ENCODE measurements at regions not wholly inside any gene's neighbourhood (a gene's known extent, or its start where the extent isn't known, plus 50 kb on each side); places are given as distances from the start of the nearest gene placed in this dataset.

DNA sequence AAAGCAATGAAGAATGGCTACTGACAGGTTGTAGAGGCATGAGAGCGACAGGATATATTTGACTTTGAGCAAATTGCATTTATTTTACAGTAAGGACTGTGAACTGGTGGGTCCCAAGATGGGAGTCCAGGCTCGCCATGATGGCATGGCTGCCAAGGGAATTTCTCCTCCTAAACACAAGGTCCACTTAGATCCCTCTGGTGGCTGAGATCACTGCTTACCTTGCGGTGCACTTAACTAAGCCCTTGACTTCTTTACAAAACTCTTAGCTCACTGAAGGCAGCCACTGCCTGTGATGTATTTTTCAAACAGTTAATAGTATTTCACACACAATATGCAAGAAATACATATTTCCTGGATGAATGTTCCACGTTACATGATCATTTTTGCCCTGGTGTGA lies 50.3 kb upstream of the SORBS2 start:
- no peak for DNase-seq (ENCODE audit: low spot score)

DNA sequence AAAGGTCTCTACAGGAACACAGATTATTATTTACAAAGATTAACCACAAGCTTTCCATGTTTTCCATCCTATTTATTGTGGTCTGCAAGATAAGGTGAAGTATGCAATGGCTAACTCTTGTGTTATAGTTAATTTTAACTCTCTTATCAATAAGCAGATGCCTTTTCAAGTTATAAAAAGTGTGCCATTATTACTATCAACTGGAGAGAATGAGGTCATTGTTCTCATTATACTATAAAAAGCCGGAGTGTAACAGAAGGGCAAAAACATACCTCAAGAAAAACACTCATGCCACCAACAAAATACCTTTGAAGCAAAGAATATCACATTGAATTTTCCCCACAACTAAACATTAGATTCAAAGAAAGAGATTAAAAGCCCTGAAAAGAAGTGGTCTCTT lies 52.0 kb upstream of the SORBS2 start:
- DNase-seq (ENCODE audit: low spot score): no peak

DNA sequence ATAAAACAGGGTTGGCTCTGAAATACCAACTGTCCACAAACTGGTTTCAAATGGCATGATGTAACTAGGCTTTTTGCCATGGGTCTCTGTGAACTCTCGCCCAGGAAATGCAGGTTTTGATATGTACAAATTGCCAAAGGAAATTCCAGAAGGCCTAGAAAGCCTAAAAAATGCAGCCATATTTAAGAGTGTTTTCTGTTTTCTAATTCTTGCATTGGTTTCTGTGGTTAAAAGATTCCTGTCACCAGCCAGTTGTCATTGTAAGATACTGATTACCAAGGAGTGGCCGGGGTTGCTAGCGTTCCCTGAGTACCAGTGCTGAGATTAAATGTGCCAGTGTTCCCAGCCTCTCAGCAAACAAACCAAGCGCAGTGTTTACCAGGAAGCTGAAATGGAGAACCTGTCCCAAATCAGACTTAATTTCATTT lies 53.9 kb upstream of the SORBS2 start:
- DNase-seq (ENCODE audit: low spot score): no peak

DNA sequence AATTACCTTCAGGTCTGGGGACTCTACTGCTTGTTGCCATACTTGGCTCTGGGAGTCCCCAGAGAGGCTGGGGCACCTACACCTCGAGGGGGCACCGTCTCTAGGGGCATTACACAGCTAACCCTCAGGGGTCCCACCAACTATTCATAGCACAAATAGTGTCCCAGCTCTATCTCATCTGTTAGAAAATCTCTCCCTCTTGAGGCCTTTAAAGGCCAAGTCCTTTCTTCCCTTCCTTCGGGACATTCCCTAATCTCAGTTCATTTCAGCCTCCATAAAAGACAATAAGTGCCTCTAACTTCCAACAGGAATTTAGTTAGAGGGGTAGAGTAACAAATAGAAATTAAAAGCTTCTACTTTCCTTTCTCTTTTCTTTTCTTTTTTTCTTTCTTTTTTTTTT lies 55.8 kb upstream of the SORBS2 start:
- no peak for DNase-seq (ENCODE audit: low spot score)

DNA sequence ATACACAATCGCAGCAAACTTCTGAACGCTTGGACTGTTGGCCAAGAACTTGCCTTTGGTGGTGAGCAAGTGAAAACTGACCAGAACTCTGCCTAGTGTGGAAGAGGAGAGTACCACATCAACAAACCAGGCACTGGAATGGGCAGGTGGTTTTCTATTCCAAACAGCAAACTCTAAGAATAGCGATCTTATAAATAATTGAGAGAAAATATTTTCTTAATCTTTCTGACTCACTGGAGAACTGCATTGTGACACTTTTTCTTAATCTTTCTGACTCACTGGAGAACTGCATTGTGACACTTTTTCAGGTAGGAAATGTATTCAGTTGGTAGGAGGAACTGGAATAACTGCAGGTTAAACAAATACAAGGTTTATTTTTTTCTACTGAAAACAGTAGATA lies 57.0 kb upstream of the SORBS2 start:
- DNase-seq (ENCODE audit: low spot score): no peak

DNA sequence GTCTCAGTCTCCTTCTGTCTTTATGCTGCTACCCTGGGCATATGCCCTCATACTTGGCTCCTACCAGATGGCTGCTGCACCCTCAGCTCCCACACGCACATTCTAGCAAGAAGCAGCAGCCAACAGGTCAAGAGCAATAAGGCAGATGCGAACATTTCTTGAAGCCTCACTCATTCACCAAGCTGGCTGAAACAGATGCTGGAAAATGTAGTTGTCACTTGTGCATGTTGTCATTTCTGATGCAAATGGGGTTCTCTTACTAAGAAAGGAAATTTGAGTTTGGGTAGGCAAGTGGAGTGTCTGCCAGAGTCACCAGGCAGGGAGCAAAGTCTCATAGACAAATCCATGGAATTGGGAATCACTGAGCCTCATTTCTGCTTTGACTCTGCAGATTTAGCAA lies 57.4 kb upstream of the SORBS2 start:
- DNase-seq (ENCODE audit: low spot score): no peak

DNA sequence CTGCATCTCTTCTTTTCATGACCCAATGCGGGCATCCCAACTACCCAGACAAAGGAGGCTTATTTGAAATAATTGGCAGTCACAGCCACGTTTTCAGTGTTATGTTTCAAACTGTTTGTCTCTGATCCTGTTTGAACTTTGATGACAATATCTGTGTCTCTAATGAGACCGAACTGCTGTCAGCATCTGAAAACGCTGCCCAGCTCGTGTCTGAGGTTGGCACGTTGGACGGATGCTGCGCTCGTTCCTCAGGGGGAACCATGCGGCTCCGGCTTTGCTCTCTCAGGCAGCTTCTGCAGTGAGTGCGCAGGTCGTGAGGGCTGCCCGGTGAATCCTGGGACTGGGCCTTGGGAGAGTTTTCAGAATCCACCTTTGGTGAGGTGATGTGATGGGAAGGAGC lies 58.4 kb upstream of the SORBS2 start:
- no peak for DNase-seq (ENCODE audit: low spot score)

DNA sequence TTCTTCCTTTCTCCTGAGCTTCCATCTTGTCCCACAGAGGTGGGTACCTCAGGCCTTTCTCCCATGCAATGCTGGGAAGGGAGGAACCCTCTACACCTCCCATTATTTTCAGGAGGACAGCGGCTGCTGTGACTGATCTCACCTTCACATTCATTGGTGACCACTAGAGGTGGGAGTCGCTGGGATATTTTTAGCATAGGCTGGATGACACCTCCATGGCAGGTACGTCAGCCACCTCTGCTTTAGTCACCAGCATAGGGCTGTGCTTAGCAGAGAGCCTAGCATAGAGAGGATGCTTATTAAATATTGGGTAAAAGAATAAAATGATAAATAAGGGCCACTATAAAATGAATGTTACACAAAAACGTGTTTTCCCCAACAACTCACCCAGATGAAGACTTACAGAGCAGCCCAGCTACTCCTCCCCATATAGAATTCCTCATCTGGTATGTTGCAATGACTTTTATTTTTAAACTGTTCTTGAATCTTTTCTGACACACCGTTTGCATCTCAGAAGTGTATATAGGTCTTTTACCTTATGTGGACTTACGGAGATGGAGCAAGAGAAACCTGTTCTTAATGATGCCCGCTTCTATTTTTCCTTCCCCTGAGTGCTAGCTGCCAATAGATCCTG lies 60.9 kb upstream of the SORBS2 start:
- DNase-seq (ENCODE audit: low spot score): no peak

DNA sequence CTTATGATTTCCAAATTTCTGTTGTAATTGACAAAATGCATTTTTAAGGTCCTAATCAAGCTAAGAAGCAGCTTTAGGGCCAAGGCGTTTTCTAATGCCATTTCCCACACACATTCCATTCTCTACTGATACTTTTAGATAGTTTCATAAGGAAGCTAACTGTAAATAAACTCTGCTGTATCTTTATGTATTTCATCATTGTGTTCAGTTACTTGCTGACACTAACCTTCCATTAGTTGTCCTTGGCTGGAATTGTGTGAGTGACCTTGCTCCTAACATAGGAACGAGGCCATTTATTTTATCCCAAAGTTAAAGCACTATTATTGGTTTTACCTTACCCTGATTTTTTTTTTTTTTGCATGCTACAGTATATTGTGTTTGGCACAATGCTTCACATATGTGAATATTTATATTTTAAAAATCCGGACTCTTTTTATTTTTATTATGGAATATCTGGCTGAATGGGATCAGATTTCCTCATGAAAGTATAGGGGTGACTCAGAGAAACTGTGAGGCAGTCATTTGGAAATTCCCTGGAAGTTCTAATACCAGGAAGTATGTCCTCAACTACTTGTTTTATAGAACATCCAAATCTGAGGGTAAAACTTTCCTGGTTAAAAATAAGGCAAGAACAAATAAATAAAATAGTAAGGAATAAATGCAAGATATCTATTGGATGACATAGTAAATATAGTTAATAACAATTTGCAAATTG lies 62.7 kb upstream of the SORBS2 start:
- no peak for DNase-seq (ENCODE audit: low spot score)

DNA sequence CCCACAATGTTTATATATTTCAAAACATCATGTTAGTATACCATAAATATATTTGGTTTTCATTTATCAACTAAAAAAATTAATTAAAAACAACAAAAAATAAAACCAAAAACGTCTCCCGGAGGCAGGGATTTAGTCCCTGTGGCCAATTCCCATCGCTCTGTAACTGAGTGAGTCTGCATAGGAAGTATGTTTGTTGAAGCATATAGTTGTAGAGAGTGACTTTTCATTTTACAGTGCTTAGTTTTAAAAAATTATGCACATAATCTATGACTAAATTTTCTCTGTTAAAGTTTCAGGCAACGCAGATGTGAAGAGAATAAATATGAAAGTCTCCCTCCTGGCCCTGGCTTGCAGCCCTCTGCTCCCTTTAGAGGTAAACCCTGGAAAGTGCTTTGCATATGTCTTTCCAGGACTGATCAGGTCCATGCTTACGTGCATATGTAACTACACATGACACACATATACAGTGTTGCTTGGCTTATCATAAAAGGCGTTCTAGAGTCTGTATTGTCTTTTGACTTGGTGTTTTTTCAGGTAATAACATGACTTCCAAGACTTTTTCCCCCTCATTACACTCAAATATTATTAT lies 63.4 kb upstream of the SORBS2 start:
- DNase-seq (ENCODE audit: low spot score): no peak

DNA sequence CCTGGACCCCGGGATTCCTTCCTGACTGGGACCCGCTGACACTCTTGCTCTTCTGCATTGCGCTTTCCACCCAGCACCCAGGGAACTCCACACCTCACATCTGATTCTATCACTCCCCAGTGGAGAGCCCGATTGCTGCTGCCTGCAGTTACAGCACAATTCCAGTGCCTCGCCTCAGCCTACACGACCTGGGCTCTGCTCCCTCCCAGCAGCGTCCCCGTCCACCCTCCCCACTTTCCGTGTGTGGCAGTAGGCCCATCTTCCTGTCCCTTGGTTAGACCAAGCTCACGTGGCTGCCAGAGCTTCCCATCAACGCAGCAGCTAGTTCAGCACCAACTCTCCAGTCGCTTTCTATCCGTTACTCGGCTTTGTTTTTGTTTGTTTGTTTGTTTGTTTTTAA lies 66.6 kb upstream of the SORBS2 start:
- no peak for DNase-seq (ENCODE audit: low spot score)

DNA sequence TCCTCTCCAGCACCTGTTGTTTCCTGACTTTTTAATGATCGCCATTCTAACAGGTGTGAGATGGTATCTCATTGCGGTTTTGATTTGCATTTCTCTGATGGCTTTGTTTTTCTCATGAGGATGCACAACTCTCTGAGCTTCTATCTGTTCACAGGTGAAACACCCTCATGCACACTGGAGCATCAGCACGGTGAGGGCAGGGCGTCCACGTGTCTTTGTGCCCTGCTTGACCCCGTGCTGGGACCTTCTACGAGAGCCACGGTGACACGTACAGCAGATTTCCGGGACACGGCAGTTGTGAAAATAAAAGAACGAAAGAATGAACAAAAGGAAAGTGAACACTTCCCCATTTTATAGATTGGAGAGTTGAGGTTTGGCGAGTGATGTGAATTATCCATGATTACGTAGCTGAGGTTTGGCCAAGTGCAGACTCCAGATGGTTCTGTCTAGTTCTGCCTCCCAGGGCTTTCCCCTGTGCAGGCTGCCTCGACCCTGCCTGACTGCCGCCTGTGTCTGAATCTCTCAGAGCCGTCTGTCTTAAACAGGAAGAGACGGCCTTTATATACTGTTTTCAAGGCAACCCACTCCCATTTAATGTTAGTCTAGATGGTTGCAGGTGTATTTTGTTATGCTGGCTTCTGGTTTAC lies 67.8 kb upstream of the SORBS2 start:
- no peak for DNase-seq (ENCODE audit: low spot score)

DNA sequence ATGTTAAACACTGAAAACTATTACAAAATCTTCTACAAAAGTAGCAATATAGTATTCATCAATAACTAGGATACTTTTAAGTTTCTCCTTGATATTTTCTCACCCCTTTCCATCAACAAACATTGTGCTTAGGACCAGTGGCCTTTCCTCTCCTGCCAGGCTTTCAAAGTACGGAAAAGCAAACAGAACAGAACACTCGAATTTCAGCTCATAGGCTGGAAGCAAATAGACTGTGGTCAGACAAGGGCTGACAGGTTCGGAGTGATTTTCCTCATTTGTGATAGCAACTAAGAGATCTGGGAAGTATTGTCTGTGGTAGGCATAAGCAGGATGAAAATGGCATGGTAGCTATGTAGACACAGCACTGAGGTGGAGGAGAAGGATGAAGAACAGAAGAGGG lies 68.6 kb upstream of the SORBS2 start:
- no peak for DNase-seq (ENCODE audit: low spot score)

DNA sequence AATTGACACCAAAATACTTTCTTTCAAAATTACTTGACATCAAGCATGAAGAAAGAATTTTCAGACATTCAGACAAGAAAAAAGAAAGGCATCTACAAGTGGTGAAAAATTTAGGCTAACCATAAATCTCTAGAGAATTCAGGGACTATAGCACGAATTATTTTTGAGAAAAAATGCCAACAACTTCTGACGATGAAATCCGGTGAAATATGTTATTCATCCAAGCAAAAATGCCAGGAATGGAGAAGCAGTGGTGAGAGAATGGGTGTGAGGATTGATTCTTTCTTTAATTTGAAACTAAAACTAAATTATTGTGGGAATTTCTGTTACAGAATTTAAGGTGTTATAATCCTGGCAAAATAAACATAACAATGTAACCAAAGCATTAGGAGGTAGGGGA lies 69.4 kb upstream of the SORBS2 start:
- no peak for DNase-seq (ENCODE audit: low spot score)

DNA sequence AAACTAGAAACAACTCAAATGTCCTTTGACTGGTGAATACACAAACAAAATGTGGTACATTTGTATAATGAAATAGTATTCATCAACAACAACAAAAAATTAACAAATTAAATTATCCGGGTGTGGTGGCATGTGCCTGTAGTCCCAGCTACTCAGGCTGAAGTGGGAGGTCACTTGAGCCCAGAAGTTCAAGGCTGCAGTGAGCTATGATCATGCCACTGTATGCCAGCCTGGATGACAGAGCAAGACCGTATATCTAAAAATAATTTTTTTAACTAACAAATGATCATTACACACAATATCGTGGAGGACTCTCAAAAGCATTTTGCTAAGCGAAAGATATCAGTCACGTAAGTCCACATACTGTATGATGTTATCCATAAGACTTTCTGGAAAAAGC lies 71.6 kb upstream of the SORBS2 start:
- DNase-seq (ENCODE audit: low spot score): no peak

DNA sequence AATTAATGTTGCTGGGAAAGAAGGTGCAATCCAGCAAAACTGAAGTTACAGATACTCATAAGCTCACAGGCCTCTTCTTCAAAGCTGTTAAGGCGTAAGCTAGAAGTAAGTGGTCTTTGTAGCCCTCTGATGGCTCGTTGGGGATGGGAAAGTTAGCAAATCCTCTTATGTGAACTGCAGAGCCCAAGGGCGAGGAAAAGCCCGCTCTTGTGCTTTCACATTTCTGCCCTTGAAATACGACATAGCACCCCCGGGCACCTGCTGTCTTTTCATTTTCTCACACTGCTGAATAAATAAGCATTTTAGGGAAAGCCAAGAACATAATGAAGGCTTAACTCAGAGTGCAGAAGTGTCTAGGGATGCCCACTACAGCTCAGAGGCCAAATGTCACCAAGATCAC lies 73.1 kb upstream of the SORBS2 start:
- DNase-seq (ENCODE audit: low spot score): no peak

DNA sequence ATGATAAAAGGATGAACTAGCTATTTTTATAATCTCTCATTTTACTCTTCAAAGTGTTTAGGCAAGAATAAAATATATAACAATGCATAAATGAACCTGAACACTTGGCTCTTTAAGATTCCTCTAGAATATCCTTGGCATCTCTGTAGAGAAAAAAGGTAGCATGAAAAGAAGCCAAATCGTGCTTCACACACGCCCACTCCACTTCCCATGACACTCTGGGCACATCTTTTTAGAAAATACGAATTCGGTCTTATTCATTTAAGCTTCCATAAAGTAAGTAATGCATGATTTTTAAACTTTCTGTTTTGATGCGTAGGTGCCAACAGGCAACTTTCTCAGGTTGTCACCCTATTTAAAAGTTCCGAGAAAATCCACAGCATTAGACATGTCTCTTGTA lies 73.6 kb upstream of the SORBS2 start:
- DNase-seq (ENCODE audit: low spot score): no peak

DNA sequence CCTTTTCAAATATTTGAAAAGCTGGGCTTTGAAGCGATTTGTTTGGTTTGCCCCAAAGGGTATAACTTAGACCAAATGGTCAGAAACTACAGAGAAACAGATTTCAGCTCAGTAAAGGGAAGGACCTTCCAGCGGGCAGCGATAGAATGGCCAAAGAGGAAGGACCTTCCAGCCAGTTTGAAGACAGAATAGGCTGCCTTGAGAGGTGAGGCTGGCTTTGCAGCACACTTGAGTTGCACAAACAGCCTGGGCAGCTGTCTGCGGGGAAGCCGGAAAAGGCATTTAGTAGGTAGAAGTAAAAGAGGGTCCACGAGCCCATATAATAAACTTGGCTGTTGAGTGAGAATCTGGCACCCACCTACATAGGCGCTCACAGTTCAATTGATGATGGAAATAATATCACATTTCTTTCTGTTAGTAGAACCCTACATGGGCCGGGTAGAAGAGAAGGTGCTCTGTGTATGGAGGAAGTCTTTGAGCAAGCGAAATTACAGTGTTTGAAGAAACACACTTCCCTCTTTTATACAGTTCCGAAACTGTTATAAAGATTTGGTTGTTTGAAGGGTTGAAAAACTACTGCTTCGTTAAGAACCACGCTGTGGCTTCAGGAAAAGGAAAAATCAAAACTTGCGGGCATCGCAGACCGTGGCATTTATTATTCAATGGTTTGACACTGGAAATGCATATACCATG lies 75.0 kb upstream of the SORBS2 start:
- DNase-seq (ENCODE audit: low spot score): no peak

DNA sequence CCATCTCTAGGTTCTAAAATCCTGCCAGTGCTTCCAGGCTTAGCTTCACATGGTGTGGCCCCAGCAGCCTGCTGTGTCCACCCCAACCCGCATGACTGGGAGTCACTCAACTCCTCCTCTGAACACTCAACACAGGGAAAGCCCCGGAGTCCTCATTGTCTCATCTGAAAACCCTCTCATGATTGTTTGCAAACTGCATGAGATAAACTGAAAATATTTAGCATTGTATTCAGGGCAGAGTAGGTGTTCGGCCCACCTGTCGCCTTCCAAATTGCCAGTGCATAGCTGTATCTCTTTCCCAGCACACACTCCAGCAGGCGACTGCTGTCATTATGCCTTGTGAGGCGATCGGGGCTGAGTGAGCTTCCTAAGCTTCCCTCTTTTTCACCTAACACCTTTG lies 76.7 kb upstream of the SORBS2 start:
- DNase-seq (ENCODE audit: low spot score): no peak

DNA sequence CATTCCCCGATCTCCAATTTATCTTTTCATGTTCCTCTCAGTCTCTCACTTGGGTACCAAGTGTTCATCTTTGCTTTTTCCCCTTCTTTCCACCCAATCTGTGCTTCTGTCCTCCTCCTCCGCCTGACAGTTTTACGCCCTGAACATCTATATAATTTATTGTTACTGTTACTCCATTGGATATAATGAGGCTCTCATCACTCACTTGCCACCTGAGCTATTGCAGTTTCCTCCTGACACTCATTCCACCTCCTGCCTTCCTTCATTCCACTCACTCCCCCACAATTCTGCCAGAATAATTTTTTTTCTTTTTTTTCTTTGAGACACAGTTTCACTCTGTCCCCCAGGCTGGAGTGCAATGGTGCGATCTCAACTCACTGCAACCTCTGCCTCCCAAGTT lies 77.6 kb upstream of the SORBS2 start:
- no peak for DNase-seq (ENCODE audit: low spot score)

DNA sequence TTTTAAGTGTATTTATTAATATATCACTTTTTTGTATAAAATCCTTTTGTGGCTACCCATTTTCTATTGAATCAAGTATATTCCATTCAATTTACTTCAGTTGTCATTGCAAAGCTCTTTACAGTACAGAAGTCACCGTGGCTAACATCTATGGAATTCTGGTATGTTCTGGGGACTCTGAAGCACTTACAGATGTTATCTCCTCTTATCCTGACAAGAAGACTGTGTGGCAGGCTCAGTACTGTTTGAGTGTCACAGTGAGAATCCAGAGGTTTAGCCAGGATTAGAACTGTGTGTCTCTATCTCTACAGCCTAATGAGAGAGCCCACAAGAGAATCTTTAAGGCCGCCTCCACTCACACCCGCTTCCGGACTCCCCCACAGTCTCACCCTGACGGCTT lies 78.2 kb upstream of the SORBS2 start:
- DNase-seq (ENCODE audit: low spot score): no peak

DNA sequence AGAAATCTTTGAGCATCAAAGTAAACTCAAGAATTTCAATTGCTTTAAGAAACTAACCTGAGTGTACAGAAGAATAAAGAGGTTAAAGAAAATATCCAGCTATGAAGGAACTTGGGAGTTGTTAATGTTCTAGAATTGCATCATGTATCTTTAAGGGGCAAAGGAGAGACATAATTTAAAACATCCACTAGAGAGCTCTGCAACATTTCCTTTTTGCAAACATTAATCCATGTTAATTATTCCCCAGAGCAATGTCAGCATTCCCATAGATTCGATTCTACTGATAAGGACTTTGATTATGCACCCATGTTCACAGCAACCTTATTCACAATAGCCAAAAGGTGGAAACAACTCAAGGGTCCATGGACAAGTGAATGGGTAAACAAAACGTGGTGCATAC lies 80.2 kb upstream of the SORBS2 start:
- no peak for DNase-seq (ENCODE audit: low spot score)
